CD14-positive monocyte (primary cell): ENCODE measurements at regions not wholly inside any gene's neighbourhood (a gene's known extent, or its start where the extent isn't known, plus 50 kb on each side); places are given as distances from the start of the nearest gene placed in this dataset.

Experiments
- DNase-seq, 3 donors: peaks; one replicate each; pipeline ENCODE4 v3.0.0-alpha.2; 2011 to 2022
- H2AFZ ChIP-seq: 2 replicates; pipeline ENCODE4 v1.6.0; 2012; ENCODE audit warnings: mild to moderate bottlenecking, low read depth, low read length, inconsistent platforms; ENCODE audit not compliant: insufficient read depth, poor library complexity, severe bottlenecking
- H3K27ac ChIP-seq, 2 donors: 1 replicate in 1 of 2; 2 replicates in 1 of 2; pipeline ENCODE4 v1.5.1; 2012 to 2013; ENCODE audit warnings: low read length in 2 of 2, control low read depth in 1 of 2, inconsistent platforms in 1 of 2, low read depth in 1 of 2, mild to moderate bottlenecking in 1 of 2
- H3K27me3 ChIP-seq, 2 donors: one replicate each; pipeline versions ENCODE4 v1.6.0 to v1.6.1; 2011 to 2013; ENCODE audit warnings: low read length in 2 of 2; ENCODE audit not compliant: control insufficient read depth in 2 of 2, insufficient read depth in 2 of 2
- H3K36me3 ChIP-seq, 2 donors: replicated peaks in 1 of 2; 1 replicate in 1 of 2; 2 replicates in 1 of 2; pipeline versions ENCODE4 v1.5.1 to v1.6.1; 2012 to 2013; ENCODE audit warnings: low read length in 2 of 2, control low read depth in 1 of 2, inconsistent platforms in 1 of 2, mild to moderate bottlenecking in 1 of 2; ENCODE audit not compliant: insufficient read depth in 2 of 2, control insufficient read depth in 1 of 2
- H3K4me1 ChIP-seq, 2 donors: 1 replicate in 1 of 2; 2 replicates in 1 of 2; pipeline versions ENCODE4 v1.5.1 to v1.6.1; 2012 to 2013; ENCODE audit warnings: low read length in 2 of 2, control low read depth in 1 of 2, inconsistent platforms in 1 of 2, mild to moderate bottlenecking in 1 of 2, moderate library complexity in 1 of 2; ENCODE audit not compliant: insufficient read depth in 2 of 2, control insufficient read depth in 1 of 2
- H3K4me2 ChIP-seq: replicated peaks from 2 replicates; pipeline ENCODE3; 2012; ENCODE audit warnings: low read length, moderate library complexity, mild to moderate bottlenecking; ENCODE audit not compliant: poor library complexity, severe bottlenecking; ENCODE audit errors: extremely low read depth
- H3K4me3 ChIP-seq, 3 experiments: fragments of 200-600 bp in 1 of 3; sonication (generic) in 1 of 3; replicated peaks in 1 of 3; 1 replicate in 2 of 3; 2 replicates in 1 of 3; pipeline ENCODE4 v1.5.1; 2011 to 2013; ENCODE audit warnings: low read length in 3 of 3, mild to moderate bottlenecking in 3 of 3, control low read depth in 2 of 3, low read depth in 2 of 3, inconsistent platforms in 1 of 3, moderate library complexity in 1 of 3
- H3K79me2 ChIP-seq: 2 replicates; pipeline ENCODE4 v1.6.0; 2012; ENCODE audit warnings: mild to moderate bottlenecking, control low read depth, inconsistent platforms, low read length, moderate library complexity; ENCODE audit not compliant: insufficient read depth
- H3K9ac ChIP-seq: 2 replicates; pipeline ENCODE4 v1.6.0; 2017; ENCODE audit warnings: low read length, mild to moderate bottlenecking; ENCODE audit not compliant: insufficient read depth, poor library complexity, severe bottlenecking
- H3K9me3 ChIP-seq, 2 donors: replicated peaks in 1 of 2; 1 replicate in 1 of 2; 2 replicates in 1 of 2; pipeline versions ENCODE4 v1.5.1 to v1.6.1; 2012 to 2013; ENCODE audit warnings: low read length in 2 of 2, control low read depth in 1 of 2; ENCODE audit not compliant: control insufficient read depth in 1 of 2, insufficient read depth in 1 of 2
- H4K20me1 ChIP-seq: 2 replicates; pipeline ENCODE4 v1.6.0; 2012; ENCODE audit warnings: mild to moderate bottlenecking, low read length, control low read depth, moderate library complexity; ENCODE audit not compliant: insufficient read depth
- H3K27ac Mint-ChIP-seq, 7 donors: one replicate each; pipeline ENCODE4 v1.8.0; 2020; ENCODE audit warnings: mild to moderate bottlenecking in 7 of 7, mixed read lengths in 7 of 7, moderate library complexity in 6 of 7, inconsistent platforms in 2 of 7
- H3K27me3 Mint-ChIP-seq, 3 donors: one replicate each; pipeline ENCODE4 v1.8.0; 2021 to 2022; ENCODE audit warnings: low read depth in 3 of 3, mild to moderate bottlenecking in 3 of 3, mixed read lengths in 3 of 3, moderate library complexity in 3 of 3, inconsistent platforms in 1 of 3
- H3K36me3 Mint-ChIP-seq, 2 donors: one replicate each; pipeline ENCODE4 v1.8.0; 2020; ENCODE audit warnings: mixed read lengths in 2 of 2, inconsistent platforms in 1 of 2, mild to moderate bottlenecking in 1 of 2
- H3K4me1 Mint-ChIP-seq: one replicate; pipeline ENCODE4 v1.8.0; 2020; ENCODE audit warnings: mild to moderate bottlenecking, mixed read lengths
- H3K4me3 Mint-ChIP-seq, 2 donors: one replicate each; pipeline ENCODE4 v1.8.0; 2020; ENCODE audit warnings: mild to moderate bottlenecking in 2 of 2, mixed read lengths in 2 of 2, moderate library complexity in 1 of 2
- H3K9me3 Mint-ChIP-seq, 7 donors: one replicate each; pipeline ENCODE4 v1.8.0; 2020 to 2022; ENCODE audit warnings: mixed read lengths in 7 of 7, mild to moderate bottlenecking in 6 of 7, moderate library complexity in 6 of 7, inconsistent platforms in 2 of 7
- CTCF ChIP-seq: fragments of 200-600 bp; IDR thresholded peaks from one replicate; pipeline ENCODE4 v1.8.0; 2022; ENCODE audit warnings: antibody characterized with exemption, mild to moderate bottlenecking
- WGBS: methylation state at CpG from one replicate; pipeline ENCODE4 v1.1.5; 2013; ENCODE audit warnings: missing lambda C conversion rate; ENCODE audit not compliant: insufficient coverage; 5-methylcytosine and 5-hydroxymethylcytosine counted together
- intact Hi-C, 2 donors: fragments of 100-400 bp; cut with micrococcal nuclease; formaldehyde crosslinking; loops; one replicate each; pipeline versions ENCODE4 v1.15.0 to v1.15.1; 2023

GRCh38 chr9:18149471-18150011, 324.4 kb upstream of the ADAMTSL1 start:
- H3K4me3 Mint-ChIP-seq, result no peak overlapping the region
- H3K79me2 ChIP-seq, result no peaks in the 10 kb centered on the region
- no peaks in the 10 kb centered on the region for H3K4me1 Mint-ChIP-seq
- H3K9me3 Mint-ChIP-seq, result peaks cover 0 to 3% (median 0%) of the 10 kb centered on the region in 7 donors
- no peak overlapping the region for H3K9ac ChIP-seq
- H3K27ac Mint-ChIP-seq, result no peak overlapping the region
- TF ChIP-seq CTCF, result no peak
- H3K9me3 ChIP-seq, result no peaks in the 10 kb centered on the region
- no peaks in the 10 kb centered on the region for H3K27me3 ChIP-seq
- WGBS, result no CpG with 5 or more reads among the region's 1 CpG
- H3K4me2 ChIP-seq, result no peak overlapping the region
- H2AFZ ChIP-seq, result no peak overlapping the region
- H3K4me1 ChIP-seq, result no peaks in the 10 kb centered on the region
- intact Hi-C loops, result no loop called here
- no peaks in the 10 kb centered on the region for H3K27me3 Mint-ChIP-seq
- no peak for DNase-seq
- no peaks in the 10 kb centered on the region for H4K20me1 ChIP-seq
- no peak overlapping the region for H3K27ac ChIP-seq
- H3K36me3 ChIP-seq, result no peaks in the 10 kb centered on the region
- no peak overlapping the region for H3K4me3 ChIP-seq
- no peaks in the 10 kb centered on the region for H3K36me3 Mint-ChIP-seq

GRCh38 chr9:18154661-18155060, 319.3 kb upstream of the ADAMTSL1 start:
- Histone ChIP-seq H3K27me3 (no peaks in the 10 kb centered on the region), H3K27ac (no peak overlapping the region), H3K4me2 (no peak overlapping the region), H2AFZ (no peak overlapping the region), H3K9me3 (no peaks in the 10 kb centered on the region), H3K4me1 (no peaks in the 10 kb centered on the region), H3K4me3 (no peak overlapping the region), H3K36me3 (no peaks in the 10 kb centered on the region), H4K20me1 (no peaks in the 10 kb centered on the region), H3K9ac (no peak overlapping the region), H3K79me2 (no peaks in the 10 kb centered on the region)
- Mint-ChIP-seq H3K4me3 (no peak overlapping the region), H3K36me3 (no peaks in the 10 kb centered on the region), H3K9me3 (peaks cover 0 to 3% (median 0%) of the 10 kb centered on the region in 7 donors), H3K27me3 (no peaks in the 10 kb centered on the region), H3K4me1 (no peaks in the 10 kb centered on the region), H3K27ac (no peak overlapping the region)
- DNase-seq, result no peak
- intact Hi-C loops, result no loop called here
- no peak for TF ChIP-seq CTCF
- WGBS, result no CpG with 5 or more reads among the region's 1 CpG
